ENCODE measurements at regions not wholly inside any gene's neighbourhood (a gene's known extent, or its start where the extent isn't known, plus 50 kb on each side); places are given as distances from the start of the nearest gene placed in this dataset.

GRCh38 chr17:13078591-13079385, 61.0 kb upstream of the ELAC2 start:
- DNase-seq: no peak

DNA sequence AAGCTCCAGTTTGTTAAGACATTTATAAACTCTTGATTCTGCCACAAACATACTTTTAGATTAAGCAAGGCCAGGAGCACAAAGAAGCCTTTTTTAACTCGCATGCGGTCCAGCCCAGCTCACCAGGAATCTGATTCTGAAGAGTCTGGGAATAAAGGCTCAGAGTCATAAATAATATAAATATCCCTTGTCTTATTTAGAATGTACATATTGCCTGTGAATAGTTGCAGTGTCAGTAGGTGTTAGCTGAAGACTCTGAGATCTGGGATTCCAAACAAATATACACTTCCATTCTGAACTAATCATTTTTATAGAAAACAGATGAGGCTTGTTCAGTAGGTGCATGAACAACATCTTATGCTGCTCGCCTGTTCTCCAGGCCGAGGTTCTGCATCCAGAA, 59.1 kb upstream of the ELAC2 start:
- no peak for DNase-seq

- no peak for DNase-seq
Measured at GRCh38 chr17:13074026-13074425, 56.2 kb upstream of the ELAC2 start.

DNA sequence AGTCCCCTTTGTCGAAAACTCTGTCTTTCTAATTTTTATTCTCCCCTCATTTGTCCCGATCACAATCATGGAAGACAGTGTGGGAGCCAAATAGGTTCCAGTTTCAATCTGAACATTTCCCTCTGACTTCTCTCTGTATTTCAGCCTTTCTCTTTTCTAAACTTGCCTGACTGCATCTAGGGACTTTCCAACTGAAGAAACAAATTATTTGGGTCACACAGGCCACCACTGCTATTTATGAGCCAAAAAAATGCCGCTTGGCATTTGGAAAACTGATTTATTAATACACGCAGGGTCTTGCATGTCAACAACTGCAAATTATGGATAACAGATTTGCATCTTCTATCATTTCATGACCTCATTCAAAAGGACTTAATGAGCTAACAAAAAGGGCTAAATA, 55.2 kb upstream of the ELAC2 start:
- no peak for DNase-seq

DNA sequence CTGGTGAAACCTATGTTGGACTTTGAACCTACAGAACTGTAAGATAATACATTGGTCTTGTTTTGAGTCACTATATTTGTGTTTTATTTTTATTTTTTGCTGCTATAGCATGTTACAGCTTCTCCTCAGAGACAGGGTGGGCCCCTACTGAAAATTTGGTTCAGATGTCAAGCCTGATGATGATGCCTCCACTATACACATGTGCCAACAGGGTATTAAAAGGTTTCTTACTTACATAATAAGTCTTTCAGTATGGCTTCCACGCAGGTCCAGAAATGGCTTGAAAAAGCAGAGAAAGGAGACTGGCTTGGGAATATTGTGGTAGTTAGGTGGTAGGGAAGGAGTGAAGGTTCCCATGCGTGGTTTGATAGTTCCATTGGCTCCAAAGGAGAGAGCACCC, 52.9 kb upstream of the ELAC2 start:
- no peak for DNase-seq

DNA sequence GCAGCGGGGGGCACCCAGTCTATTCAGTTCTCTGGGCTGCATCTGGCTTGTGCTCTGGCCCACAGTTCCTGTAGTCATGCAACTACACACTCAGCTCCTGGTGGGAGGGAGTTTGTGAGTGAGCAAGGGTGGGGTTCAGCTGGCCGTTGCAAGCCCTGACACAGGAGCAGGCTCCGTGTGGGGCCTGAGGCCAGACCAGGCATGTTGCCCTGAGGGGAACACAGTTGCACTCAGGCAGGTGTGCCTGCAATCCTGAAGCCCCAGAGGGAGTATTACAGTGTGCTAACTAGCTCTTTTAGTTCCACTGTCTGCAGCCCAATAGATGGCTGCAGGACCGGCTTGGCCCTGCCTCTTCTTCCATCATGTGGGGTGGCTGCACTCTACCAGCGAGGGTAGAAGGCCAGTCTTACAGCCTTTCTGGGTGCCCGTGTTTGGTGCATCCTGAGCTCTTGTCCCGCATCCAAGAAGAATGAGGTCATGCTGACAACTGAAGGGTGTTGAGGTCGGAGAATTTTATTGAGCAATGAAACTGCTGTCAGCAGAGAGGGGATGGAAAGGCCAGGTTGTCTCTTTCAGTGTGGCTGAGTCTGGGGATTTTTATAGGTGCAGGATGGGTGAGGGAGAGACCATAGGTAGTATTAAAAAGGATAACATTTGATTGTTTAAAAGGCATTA, 49.9 kb upstream of the ELAC2 start:
- DNase-seq: no peak

Data from NCI-H1048 (cell line).